ENCODE measurements at regions not wholly inside any gene's neighbourhood (a gene's known extent, or its start where the extent isn't known, plus 50 kb on each side); places are given as distances from the start of the nearest gene placed in this dataset.

GRCh38 chr15:81744364-81744763 lies 301.5 kb downstream of the MEX3B start:
- no peak overlapping the region for H3K4me3 ChIP-seq (ENCODE audit: low read depth, low read length)
- no peak for DNase-seq (ENCODE audit: low read depth)
- TF ChIP-seq CTCF (conservative IDR thresholded peaks at IDR 0.05; ENCODE audit: low read depth, low read length) = no peak

- DNase-seq (ENCODE audit: low read depth) = peak; percentile 8
- H3K4me3 ChIP-seq (ENCODE audit: low read depth, low read length) = no peak overlapping the region
- TF ChIP-seq CTCF (conservative IDR thresholded peaks at IDR 0.05; ENCODE audit: low read depth, low read length) = no peak
Measured at GRCh38 chr15:81740416-81740815, 305.4 kb downstream of the MEX3B start.

GRCh38 chr15:81729340-81729739 lies 316.5 kb downstream of the MEX3B start:
- H3K4me3 ChIP-seq (ENCODE audit: low read depth, low read length) = no peak overlapping the region
- no peak for TF ChIP-seq CTCF (conservative IDR thresholded peaks at IDR 0.05; ENCODE audit: low read depth, low read length)
- no peak for DNase-seq (ENCODE audit: low read depth)

- no peak overlapping the region for H3K4me3 ChIP-seq (ENCODE audit: low read depth, low read length)
- DNase-seq (ENCODE audit: low read depth) = no peak
- no peak for TF ChIP-seq CTCF (conservative IDR thresholded peaks at IDR 0.05; ENCODE audit: low read depth, low read length)
Measured at GRCh38 chr15:81728726-81729125, 317.1 kb downstream of the MEX3B start.

- H3K4me3 ChIP-seq (ENCODE audit: low read depth, low read length) = no peak overlapping the region
- DNase-seq (ENCODE audit: low read depth) = no peak
- no peak for TF ChIP-seq CTCF (conservative IDR thresholded peaks at IDR 0.05; ENCODE audit: low read depth, low read length)
Measured at GRCh38 chr15:81725590-81725989, 320.2 kb downstream of the MEX3B start.

GRCh38 chr15:81724536-81724935 lies 321.3 kb downstream of the MEX3B start:
- no peak for TF ChIP-seq CTCF (conservative IDR thresholded peaks at IDR 0.05; ENCODE audit: low read depth, low read length)
- no peak overlapping the region for H3K4me3 ChIP-seq (ENCODE audit: low read depth, low read length)
- no peak for DNase-seq (ENCODE audit: low read depth)

GRCh38 chr15:81723701-81724100 lies 322.1 kb downstream of the MEX3B start:
- no peak for TF ChIP-seq CTCF (conservative IDR thresholded peaks at IDR 0.05; ENCODE audit: low read depth, low read length)

More at GRCh38 chr15:81723701-81724100, 322.1 kb downstream of the MEX3B start:
- H3K4me3 ChIP-seq (ENCODE audit: low read depth, low read length) = no peak overlapping the region
- no peak for DNase-seq (ENCODE audit: low read depth)
